ENCODE measurements at regions not wholly inside any gene's neighbourhood (a gene's known extent, or its start where the extent isn't known, plus 50 kb on each side); places are given as distances from the start of the nearest gene placed in this dataset.

DNA sequence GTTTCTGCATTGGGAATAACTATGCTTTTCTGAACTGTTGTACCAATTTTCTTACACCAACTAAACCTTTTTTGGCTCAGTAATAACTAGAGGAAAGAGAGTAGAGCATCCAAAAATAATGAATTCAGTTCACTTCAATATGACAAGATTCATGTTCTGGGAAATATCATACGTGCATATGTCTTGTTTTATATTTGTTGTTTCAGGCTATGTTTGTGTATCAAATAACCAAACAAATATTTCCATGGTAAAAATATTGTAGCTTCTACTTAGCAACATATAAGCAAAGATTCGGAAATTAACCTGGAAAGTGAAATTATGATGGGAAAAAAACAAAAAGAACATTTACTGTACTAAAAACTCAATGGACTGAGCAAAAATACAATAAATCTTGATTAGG is 503.2 kb downstream of the TMEM114 start:
- ChIA-PET CTCF (no interaction called here), POLR2A (no interaction called here)
- TF ChIP-seq, protein P1, sequence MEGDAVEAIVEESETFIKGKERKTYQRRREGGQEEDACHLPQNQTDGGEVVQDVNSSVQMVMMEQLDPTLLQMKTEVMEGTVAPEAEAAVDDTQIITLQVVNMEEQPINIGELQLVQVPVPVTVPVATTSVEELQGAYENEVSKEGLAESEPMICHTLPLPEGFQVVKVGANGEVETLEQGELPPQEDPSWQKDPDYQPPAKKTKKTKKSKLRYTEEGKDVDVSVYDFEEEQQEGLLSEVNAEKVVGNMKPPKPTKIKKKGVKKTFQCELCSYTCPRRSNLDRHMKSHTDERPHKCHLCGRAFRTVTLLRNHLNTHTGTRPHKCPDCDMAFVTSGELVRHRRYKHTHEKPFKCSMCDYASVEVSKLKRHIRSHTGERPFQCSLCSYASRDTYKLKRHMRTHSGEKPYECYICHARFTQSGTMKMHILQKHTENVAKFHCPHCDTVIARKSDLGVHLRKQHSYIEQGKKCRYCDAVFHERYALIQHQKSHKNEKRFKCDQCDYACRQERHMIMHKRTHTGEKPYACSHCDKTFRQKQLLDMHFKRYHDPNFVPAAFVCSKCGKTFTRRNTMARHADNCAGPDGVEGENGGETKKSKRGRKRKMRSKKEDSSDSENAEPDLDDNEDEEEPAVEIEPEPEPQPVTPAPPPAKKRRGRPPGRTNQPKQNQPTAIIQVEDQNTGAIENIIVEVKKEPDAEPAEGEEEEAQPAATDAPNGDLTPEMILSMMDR (IDR thresholded peaks at IDR 0.05; ENCODE audit: insufficient read depth, low read length, missing control alignments) = no peak
- no peak overlapping the region for H3K4me3 ChIP-seq (ENCODE audit: low read depth, low read length)
- no peak for DNase-seq (ENCODE audit: low read depth, low spot score)

DNA sequence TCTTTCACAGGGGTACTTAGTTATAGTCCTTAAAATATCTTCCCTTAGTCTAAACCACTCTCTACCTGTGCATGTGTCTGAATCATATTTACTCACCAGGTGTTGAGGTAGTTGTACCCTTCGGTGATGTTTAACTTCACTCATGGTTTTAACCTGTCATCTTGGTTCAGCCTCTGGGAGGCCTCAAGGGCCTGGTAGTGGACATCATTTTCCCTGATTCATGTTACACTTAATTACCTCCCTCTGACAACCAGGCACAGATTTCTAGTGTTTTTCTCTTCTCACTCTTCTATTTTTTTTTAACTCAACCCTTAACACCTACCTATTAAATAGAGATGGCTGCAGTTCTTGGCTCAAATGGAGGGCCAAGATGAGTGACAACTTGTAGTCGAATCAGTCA is 505.4 kb downstream of the TMEM114 start:
- no peak for DNase-seq (ENCODE audit: low read depth, low spot score)
- TF ChIP-seq, protein P1 (IDR thresholded peaks at IDR 0.05; ENCODE audit: insufficient read depth, low read length, missing control alignments) = no peak
- no peak overlapping the region for H3K4me3 ChIP-seq (ENCODE audit: low read depth, low read length)
- ChIA-PET POLR2A (no interaction called here), CTCF (no interaction called here)

- TF ChIP-seq, protein P1 (IDR thresholded peaks at IDR 0.05; ENCODE audit: insufficient read depth, low read length, missing control alignments) = no peak
- ChIA-PET POLR2A (no interaction called here), CTCF (no interaction called here)
- H3K4me3 ChIP-seq (ENCODE audit: low read depth, low read length) = no peak overlapping the region
- no peak for DNase-seq (ENCODE audit: low read depth, low spot score)
Measured at GRCh38 chr16:8084302-8084701, 506.0 kb downstream of the TMEM114 start.

GRCh38 chr16:8083560-8083959 is 506.8 kb downstream of the TMEM114 start:
- no peak for DNase-seq (ENCODE audit: low read depth, low spot score)
- no peak overlapping the region for H3K4me3 ChIP-seq (ENCODE audit: low read depth, low read length)
- CTCF ChIA-PET = no interaction called here
- TF ChIP-seq, protein P1 (IDR thresholded peaks at IDR 0.05; ENCODE audit: insufficient read depth, low read length, missing control alignments) = no peak
- POLR2A ChIA-PET = no interaction called here

GRCh38 chr16:8080817-8081216 is 509.5 kb downstream of the TMEM114 start:
- DNase-seq (ENCODE audit: low read depth, low spot score) = no peak
- ChIA-PET CTCF (no interaction called here), POLR2A (no interaction called here)
- TF ChIP-seq, protein P1 (IDR thresholded peaks at IDR 0.05; ENCODE audit: insufficient read depth, low read length, missing control alignments) = no peak
- H3K4me3 ChIP-seq (ENCODE audit: low read depth, low read length) = no peak overlapping the region

DNA sequence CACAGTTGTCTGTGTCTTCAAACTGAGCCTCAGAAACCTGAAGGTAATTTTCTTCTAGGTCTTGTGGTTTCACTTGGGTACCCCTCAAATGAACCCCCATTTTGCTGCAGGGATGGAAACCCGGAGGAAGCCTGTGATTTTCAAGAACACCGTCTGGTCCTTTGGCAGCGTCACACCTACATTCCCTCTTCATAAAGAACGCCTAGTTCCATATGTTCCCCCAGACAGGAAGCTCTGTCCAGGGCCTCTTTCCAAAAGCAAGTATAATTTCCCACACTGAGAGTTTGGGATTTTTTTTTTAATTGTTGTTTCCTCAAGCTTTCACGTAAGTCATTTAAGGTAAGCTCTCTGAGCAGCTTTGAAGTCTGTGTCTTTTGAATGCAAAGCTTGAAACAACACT is 515.0 kb downstream of the TMEM114 start:
- TF ChIP-seq, protein P1 (IDR thresholded peaks at IDR 0.05; ENCODE audit: insufficient read depth, low read length, missing control alignments) = no peak
- no peak overlapping the region for H3K4me3 ChIP-seq (ENCODE audit: low read depth, low read length)
- CTCF ChIA-PET = no interaction called here
- POLR2A ChIA-PET = no interaction called here
- no peak for DNase-seq (ENCODE audit: low read depth, low spot score)

Data from AG04449 (cell line).